ENCODE measurements at regions not wholly inside any gene's neighbourhood (a gene's known extent, or its start where the extent isn't known, plus 50 kb on each side); places are given as distances from the start of the nearest gene placed in this dataset.

- no peaks in the 10 kb centered on the region for H3K27me3 Mint-ChIP-seq (ENCODE audit: insufficient read depth)
- H3K36me3 ChIP-seq (ENCODE audit: control insufficient read depth, insufficient read depth, low read length) = no peaks in the 10 kb centered on the region
- H3K27me3 ChIP-seq (ENCODE audit: control insufficient read depth, insufficient read depth, low read length, poor library complexity, severe bottlenecking) = no peaks in the 10 kb centered on the region
- no peak for TF ChIP-seq CTCF (conservative IDR thresholded peaks at IDR 0.05)
- H3K9ac ChIP-seq (ENCODE audit: extremely low read depth, low read length, poor library complexity, severe bottlenecking) = no peak overlapping the region
- H3K9me3 ChIP-seq (ENCODE audit: control insufficient read depth, low read length) = peaks cover 8% of the 10 kb centered on the region
- WGBS, 2 experiments (ENCODE audit: insufficient coverage in 1 of 2, insufficient read length in 1 of 2) = 95 to 100% methylated on average over 2 to 4 of the region's 4 CpGs
- no peaks in the 10 kb centered on the region for H3K4me1 ChIP-seq (ENCODE audit: control insufficient read depth, insufficient read depth, low read length)
- H3K4me3 ChIP-seq (ENCODE audit: low read length) = no peak overlapping the region
- no peak overlapping the region for H3K27ac ChIP-seq (ENCODE audit: low read depth, low read length)
- H3K9me3 Mint-ChIP-seq = peaks cover 7% of the 10 kb centered on the region
- H3K4me1 Mint-ChIP-seq = no peaks in the 10 kb centered on the region
- no peak overlapping the region for H3K4me3 Mint-ChIP-seq
- DNase-seq = no peak
- H3K27ac Mint-ChIP-seq = no peak overlapping the region
- no peaks in the 10 kb centered on the region for H3K36me3 Mint-ChIP-seq (ENCODE audit: low read depth)
Observed at GRCh38 chr5:4442221-4442620, 697.9 kb upstream of the ADAMTS16 start.

GRCh38 chr5:4447657-4448056 is 692.5 kb upstream of the ADAMTS16 start:
- no peak overlapping the region for H3K27ac Mint-ChIP-seq
- no peaks in the 10 kb centered on the region for H3K36me3 ChIP-seq (ENCODE audit: control insufficient read depth, insufficient read depth, low read length)
- peaks cover 7% of the 10 kb centered on the region for H3K9me3 Mint-ChIP-seq
- TF ChIP-seq CTCF (conservative IDR thresholded peaks at IDR 0.05) = no peak
- no peak overlapping the region for H3K9ac ChIP-seq (ENCODE audit: extremely low read depth, low read length, poor library complexity, severe bottlenecking)
- H3K9me3 ChIP-seq (ENCODE audit: control insufficient read depth, low read length) = peaks cover 11% of the 10 kb centered on the region
- no peaks in the 10 kb centered on the region for H3K4me1 Mint-ChIP-seq
- WGBS, 2 experiments (ENCODE audit: insufficient coverage in 1 of 2, insufficient read length in 1 of 2) = 100% methylated on average over 1 of the region's 1 CpG; no CpG with 5 or more reads in 1 of the 2 experiments
- no peak overlapping the region for H3K4me3 Mint-ChIP-seq
- no peaks in the 10 kb centered on the region for H3K27me3 ChIP-seq (ENCODE audit: control insufficient read depth, insufficient read depth, low read length, poor library complexity, severe bottlenecking)
- no peaks in the 10 kb centered on the region for H3K27me3 Mint-ChIP-seq (ENCODE audit: insufficient read depth)
- H3K4me1 ChIP-seq (ENCODE audit: control insufficient read depth, insufficient read depth, low read length) = no peaks in the 10 kb centered on the region
- no peak overlapping the region for H3K27ac ChIP-seq (ENCODE audit: low read depth, low read length)
- H3K4me3 ChIP-seq (ENCODE audit: low read length) = no peak overlapping the region
- H3K36me3 Mint-ChIP-seq (ENCODE audit: low read depth) = no peaks in the 10 kb centered on the region
- no peak for DNase-seq

GRCh38 chr5:4453655-4454054 is 686.5 kb upstream of the ADAMTS16 start:
- H3K4me3 Mint-ChIP-seq = no peak overlapping the region
- H3K27ac Mint-ChIP-seq = no peak overlapping the region
- Histone ChIP-seq H3K27me3 (ENCODE audit: control insufficient read depth, insufficient read depth, low read length, poor library complexity, severe bottlenecking) (no peaks in the 10 kb centered on the region), H3K36me3 (ENCODE audit: control insufficient read depth, insufficient read depth, low read length) (no peaks in the 10 kb centered on the region), H3K4me1 (ENCODE audit: control insufficient read depth, insufficient read depth, low read length) (no peaks in the 10 kb centered on the region), H3K4me3 (ENCODE audit: low read length) (no peak overlapping the region), H3K27ac (ENCODE audit: low read depth, low read length) (no peak overlapping the region), H3K9me3 (ENCODE audit: control insufficient read depth, low read length) (no peaks in the 10 kb centered on the region), H3K9ac (ENCODE audit: extremely low read depth, low read length, poor library complexity, severe bottlenecking) (no peak overlapping the region)
- H3K27me3 Mint-ChIP-seq (ENCODE audit: insufficient read depth) = no peaks in the 10 kb centered on the region
- 96% methylated on average over 4 of the region's 4 CpGs; no CpG with 5 or more reads in 1 of the 2 experiments for WGBS, 2 experiments (ENCODE audit: insufficient coverage in 1 of 2, insufficient read length in 1 of 2)
- DNase-seq = no peak
- no peaks in the 10 kb centered on the region for H3K4me1 Mint-ChIP-seq
- H3K9me3 Mint-ChIP-seq = no peaks in the 10 kb centered on the region
- no peak for TF ChIP-seq CTCF (conservative IDR thresholded peaks at IDR 0.05)
- no peaks in the 10 kb centered on the region for H3K36me3 Mint-ChIP-seq (ENCODE audit: low read depth)

Measured in endodermal cell (in vitro differentiated cells).